ENCODE measurements at regions not wholly inside any gene's neighbourhood (a gene's known extent, or its start where the extent isn't known, plus 50 kb on each side); places are given as distances from the start of the nearest gene placed in this dataset.

DNA sequence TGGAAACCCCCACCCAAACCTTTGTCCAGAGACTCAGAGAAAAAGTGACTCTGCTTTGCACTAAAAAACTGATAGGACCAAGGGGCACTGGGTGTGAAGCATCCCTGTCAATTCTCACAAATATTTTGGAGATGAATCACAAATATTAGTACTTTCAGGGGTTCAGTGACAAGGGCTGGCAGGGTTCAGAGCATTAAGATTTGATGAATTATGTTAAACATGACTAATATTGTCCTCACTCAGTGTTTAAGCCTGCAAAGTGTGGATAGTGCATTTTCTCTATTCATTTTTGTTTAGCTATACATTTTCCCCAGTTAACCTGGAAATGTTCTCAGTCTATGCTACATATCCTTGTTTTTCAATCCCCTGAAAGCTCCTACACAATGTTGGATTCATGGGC, 65.3 kb upstream of the CCDC68 start:
- TF ChIP-seq, protein P1, sequence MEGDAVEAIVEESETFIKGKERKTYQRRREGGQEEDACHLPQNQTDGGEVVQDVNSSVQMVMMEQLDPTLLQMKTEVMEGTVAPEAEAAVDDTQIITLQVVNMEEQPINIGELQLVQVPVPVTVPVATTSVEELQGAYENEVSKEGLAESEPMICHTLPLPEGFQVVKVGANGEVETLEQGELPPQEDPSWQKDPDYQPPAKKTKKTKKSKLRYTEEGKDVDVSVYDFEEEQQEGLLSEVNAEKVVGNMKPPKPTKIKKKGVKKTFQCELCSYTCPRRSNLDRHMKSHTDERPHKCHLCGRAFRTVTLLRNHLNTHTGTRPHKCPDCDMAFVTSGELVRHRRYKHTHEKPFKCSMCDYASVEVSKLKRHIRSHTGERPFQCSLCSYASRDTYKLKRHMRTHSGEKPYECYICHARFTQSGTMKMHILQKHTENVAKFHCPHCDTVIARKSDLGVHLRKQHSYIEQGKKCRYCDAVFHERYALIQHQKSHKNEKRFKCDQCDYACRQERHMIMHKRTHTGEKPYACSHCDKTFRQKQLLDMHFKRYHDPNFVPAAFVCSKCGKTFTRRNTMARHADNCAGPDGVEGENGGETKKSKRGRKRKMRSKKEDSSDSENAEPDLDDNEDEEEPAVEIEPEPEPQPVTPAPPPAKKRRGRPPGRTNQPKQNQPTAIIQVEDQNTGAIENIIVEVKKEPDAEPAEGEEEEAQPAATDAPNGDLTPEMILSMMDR (IDR thresholded peaks at IDR 0.05): no peak
- TF ChIP-seq POLR2AphosphoS5 (IDR thresholded peaks at IDR 0.05) (no peak), POLR2A (IDR thresholded peaks at IDR 0.05) (no peak)

Measured in prostate gland (tissue), 2 donors.